ENCODE measurements at regions not wholly inside any gene's neighbourhood (a gene's known extent, or its start where the extent isn't known, plus 50 kb on each side); places are given as distances from the start of the nearest gene placed in this dataset.
"Not testable (repeated sequence)": the region's sequence is repeated elsewhere in the genome, so short reads cannot be mapped to it uniquely, and the experiment has no call there.

DNA sequence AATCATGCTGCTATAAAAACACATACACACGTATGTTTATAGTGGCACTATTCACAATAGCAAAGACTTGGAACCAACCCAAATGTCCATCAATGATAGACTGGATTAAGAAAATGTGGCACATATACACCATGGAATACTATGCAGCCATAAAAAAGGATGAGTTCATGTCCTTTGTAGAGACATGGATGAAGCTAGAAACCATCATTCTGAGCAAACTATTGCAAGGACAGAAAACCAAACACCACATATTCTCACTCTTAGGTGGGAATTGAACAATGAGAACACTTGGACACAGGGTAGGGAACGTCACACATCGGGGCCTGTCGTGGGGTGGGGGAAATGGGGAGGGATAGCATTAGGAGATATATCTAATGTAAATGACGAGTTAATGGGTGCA, 97.1 kb upstream of the PRKCQ start:
- not testable (repeated sequence) for ATAC-seq

DNA sequence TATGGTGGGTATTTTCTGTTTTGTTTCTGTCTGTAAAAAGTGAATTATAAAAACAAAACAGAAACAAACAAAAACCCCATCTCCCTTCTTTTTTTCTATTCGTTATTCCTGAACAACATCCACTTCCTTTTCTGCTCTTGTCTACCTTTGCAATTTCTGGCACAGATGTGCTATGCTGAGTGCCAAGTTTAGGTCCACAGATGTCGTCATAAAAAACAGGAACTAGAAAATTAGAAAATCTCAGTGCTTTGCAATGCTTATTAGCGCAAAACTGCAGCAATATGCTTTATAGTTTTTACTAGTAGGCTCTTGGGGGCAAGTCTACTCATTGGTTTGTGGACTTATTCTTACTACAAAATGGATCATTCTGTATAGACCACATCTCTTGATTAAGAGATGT, 94.2 kb upstream of the PRKCQ start:
- no peak for ATAC-seq

DNA sequence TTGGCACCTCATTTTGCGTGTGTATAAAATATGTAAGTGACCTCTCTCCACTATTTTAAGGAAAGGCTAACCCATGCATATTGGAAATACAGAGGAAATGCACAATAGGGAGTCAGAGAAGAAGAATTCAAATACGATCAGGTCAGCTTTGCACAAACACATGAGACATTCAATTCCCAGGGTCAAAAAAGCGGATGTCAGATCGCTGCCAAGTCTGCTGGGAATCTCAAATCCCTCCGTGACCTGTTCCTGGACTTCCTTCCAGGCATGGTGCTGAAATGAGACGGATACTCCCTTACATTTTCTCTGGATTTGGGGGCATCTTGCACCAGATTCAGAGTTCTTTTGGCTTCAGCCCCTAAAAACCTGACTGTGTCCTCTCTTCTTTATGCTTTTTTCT, 91.9 kb upstream of the PRKCQ start:
- ATAC-seq: no peak

DNA sequence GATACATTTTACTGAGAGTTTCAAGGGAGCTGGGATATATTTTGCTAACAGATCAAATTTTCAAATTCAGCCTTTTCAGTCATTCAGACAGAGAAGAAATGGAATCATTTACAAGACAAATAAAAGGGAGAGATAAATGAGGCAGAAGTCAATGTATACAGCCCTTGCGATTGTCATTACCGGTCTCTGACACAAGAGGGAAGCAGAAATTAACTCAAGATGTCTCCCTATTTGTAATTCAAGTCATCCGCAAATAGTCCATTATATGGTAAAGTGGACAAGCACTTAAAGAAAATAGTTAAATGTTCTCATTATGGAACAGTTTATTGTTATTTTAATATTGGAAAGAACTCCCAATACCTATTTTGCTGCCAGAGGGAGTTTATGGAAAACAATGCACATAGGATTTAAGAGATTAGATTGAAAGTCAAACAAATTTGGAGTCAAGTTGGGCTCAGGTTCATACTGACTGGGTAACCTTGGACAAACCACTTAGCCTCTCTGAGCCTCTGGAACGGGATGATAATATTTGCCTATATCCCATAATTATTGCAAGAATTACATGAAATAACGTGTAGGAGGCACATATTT, 89.3 kb upstream of the PRKCQ start:
- no peak for ATAC-seq

DNA sequence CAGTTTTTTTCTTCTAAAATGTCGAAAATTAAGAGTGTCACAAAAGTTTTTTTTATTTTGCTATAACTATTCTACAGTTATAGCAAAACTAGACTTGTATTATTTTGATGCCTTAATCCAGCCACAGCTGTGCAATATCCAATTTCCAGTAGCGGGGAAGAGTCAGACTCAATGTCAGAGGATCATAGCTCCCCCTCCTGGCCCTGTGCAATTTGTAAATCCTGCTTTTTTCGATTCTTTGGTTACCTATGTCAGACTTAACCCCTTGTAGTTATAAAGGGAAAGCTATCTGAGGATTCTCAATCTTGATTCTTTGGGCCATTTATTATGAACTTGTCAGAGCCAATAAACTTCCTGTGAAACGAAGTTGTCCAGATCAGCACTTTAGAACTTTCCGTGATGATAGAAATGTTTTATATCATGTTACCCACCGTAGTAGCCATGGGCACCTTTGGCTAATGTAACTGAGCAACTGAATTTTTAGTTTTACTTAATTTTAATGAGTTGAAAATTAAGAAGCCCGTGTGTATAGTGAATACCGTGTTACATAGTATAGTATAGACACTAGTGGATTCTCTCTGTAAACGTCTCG, 87.7 kb upstream of the PRKCQ start:
- peak; percentile 34 to 55 for ATAC-seq

DNA sequence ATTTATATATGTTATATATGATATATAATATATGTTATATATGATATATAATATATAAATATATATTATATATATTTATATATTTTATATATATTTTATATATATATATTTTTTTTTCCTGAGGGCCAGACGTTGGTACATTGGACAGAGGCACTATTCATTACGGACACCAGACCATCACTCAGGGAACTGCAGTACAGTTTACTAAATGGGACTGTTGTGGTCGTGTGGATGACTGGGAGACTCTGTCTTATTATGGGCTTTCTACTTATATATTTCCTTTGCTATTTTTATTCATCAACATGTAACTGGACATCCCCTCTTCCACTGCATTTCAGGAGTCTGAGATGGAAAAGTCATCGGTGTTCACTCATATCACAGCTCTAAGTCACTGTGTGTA, 87.1 kb upstream of the PRKCQ start:
- ATAC-seq: no peak

DNA sequence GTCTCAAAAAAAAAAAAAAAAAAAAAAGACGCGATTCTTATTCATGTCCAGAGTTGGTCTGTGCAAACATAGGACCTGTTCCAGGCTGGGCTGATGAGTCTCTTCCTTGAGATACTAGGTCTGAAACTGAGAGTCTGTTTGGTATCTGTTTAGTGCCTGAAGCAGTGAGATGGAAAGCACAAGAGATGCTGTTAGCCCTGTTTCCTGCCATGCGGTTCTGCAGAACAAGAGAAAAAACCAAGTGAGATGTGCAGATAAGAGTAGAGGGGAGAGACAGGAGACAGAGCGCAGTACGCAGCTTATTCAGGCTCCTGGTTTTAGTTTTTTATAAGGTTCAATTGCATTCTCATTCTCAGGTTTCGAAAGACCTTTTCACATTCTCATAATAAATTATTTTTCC, 85.8 kb upstream of the PRKCQ start:
- ATAC-seq: peak; percentile 82 to 88

DNA sequence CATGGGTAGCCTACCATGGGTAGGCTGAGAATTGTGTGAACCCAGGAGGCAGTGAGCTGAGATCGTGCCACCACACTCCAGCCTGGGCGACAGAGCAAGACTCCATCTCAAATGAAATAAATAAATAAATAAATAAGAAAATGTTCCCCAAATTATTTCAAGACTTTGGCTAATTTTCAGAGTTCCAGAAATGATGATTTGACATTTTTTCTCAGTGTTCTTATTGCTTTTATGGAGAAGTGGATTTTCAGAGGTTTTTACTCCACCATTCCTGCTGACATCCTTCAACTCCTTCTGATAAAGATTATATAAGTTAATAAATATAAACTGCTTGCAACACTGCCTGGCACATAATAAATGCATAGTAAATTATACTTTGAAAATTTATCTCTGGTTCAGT, 80.4 kb upstream of the PRKCQ start:
- no peak for ATAC-seq

DNA sequence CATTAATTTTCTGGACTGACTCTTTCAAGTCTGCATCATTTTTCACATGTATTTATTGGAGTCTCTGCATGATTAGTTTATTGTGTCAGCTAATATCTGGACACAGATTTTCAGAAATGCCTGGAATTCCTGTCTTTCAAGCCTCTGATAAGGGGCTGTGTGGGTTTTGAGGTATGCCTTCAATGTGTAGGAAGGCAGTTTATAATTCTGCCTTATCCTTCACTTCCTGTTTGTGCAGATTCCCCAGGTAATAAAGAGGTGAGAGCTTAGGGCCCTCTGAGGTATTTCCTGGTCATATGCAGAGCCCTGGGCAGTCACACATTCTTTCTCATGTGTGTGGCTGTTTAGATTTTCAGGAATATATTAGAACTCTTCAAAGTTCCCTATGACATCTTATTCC, 79.4 kb upstream of the PRKCQ start:
- ATAC-seq: no peak

DNA sequence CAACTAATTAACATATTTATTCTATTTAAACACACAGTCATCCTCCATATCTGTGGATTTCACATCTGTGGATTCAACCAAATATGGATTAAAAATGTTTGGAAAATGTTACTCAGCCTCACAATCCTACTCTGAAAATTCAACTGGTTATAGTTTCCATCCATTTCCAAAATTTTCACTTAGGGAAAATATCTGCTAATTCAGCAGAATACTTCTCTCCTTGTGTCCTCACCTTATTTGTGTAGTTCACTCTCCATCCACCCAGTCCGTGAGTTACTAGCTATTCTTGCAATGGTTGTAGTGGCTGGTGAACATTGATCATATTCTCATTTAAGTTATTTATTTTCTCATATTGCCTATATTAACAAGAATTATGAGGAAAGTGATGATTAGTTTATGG, 77.6 kb upstream of the PRKCQ start:
- no peak for ATAC-seq

DNA sequence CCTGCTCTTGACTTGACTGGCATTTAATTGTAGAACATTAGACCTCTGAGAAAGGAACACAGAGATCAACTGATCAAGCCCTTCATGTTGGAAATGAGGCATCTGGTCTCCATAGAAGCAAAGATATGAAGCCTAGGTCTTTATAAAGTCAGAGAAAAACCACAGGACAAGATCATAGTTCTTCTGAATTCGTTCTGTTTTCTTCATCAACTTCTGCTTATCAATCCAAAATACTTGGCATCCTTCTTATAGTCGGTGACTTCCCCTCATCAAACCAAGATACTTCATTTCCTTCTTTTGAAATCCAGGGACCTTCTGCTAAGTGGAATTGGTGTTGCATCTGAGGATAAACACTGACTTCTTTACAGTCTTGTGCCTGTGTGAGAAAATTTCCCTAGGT, 77.1 kb upstream of the PRKCQ start:
- ATAC-seq: no peak

DNA sequence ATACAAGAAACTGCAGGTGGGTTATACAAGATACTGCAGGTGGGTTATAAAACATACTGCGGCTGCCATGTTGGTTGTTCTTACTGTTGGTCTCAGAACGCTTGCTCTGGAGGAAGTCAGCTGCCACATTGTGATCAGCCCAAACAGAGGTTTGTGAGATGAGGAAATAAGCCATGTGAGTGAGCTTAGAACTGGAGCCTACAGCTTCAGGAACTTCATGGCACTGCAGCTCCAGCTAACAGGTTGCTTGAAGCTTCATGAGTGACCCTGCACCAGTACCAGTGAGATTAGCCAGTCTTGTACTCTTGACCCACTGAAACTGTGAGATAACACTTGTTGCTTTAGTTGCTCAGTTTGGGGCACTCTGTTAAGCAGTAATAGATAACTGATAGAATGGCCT, 74.5 kb upstream of the PRKCQ start:
- no peak for ATAC-seq

DNA sequence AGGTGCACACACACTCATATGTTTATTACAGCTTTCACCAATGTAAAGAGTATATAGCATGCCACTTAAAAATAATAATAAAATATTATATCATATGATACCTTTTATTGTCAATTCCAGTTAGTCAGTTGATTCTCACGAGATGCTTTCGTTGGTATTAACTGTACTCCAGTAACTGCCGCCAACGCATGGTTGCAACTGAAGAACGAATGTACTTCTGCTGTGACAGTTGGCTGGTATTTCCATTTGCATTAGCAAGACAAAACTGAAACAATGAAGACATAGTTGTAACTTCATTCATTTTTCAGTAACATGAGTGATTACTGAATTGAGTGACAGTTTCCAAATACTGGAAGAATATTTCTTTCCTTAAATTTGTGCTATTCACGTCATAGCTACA, 70.5 kb upstream of the PRKCQ start:
- no peak for ATAC-seq

DNA sequence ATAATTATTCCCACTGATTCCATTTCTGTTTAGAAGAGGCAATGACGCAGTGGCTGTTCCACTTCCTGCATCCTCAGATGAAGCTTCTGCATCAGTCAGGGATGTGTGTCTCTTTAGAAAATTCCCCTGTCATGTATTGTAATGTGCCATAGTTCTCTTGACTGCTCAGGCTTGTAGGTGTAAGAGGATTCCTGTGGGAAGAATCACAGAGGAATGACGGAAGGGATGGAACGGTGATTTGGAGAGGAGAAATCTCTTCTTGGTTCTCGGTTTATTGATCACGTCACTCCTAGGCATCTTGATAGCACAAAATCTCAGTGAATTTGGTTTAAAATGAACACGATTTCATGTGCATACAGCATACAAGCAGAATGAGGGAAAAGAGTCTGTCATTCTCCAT, 69.8 kb upstream of the PRKCQ start:
- no peak for ATAC-seq

DNA sequence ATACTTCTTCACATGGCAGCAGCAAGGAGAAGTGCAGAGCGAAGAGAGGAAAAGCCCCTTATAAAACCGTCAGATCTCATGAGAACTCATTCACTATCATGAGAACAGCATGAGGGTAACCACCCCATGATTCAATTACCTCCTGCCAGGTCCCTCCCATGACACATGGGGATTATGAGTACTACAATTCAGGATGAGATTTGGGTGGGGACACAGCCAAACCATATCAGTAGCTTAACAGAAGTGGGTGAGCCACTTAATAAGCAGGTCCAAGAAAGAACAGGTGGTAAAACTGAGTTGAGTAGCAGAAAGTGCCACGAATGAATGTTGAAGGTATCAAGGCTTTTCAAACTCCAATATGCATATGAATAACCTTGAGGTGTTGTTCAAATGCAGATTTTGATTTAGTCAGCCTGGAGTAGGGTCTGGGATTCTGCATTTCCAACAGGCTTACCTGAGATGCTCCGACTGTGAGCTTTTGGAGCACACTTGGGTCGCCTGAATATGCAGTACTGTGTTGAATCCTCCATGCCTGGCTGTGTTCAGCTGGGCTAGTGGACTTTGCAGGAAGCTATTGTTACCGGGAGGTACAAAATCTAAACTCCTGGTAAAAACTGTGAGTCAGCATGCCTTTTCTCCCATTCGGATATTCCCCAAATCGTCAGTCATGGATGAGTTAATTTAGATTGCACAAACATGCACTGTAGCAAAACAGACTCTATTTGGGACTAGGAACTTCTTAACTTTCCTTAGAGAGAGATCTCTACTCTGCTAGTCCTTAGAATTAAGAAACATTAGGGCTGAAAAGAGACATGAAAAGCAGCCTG, 69.0 kb upstream of the PRKCQ start:
- no peak for ATAC-seq

DNA sequence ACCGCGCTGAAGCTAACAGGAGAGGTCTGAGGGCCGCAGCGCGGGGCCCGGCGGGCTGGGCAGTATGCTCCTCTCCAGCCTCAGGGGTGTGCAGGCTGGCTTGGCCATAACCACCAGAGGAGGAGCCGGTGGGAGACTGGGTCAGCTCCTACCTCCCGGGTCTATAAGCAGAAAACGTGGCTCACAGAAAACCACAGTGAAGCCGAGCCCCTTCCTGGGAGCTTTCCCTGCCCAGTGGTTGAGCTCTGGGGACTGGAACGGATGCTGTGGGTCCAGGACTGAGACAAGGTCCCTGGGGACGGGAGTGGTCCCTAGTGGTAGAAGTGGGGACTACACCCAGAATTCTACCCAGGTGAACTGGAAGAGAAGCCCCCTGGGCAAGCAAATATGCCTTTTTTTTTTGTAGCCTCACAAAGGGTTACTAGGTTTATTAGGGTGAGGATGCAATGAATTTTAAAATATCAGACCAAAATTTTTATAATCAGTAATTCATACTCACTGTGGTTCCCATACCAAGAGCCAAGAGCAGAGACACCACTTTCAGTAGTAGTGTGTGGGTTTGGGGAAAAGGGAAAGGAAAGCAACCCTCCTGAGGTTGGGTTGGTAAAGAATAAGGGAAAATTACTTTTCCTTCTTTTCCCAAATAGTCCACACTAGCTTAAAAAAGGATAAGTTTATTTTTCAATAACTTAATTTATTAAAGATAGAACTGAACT, 67.9 kb upstream of the PRKCQ start:
- peak; percentile 73 to 76 for ATAC-seq

DNA sequence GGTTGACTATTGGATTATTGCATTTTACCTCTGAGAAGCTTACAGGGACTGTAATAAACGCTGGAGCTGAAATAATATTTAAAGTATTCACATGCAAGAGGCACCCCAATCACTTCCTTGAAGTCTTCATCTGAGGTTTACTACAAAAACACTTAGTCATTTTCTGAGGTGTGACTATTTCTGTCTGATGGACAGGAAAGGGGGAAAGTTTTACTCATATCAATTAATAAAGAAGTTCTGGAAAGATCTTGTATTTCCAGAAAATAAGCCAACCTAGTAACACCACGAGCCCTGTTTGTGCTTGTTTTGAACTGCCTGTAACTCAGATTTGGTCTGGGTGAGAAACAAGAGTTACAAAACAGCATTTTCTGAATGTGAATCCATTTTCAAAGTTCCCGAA, 63.9 kb upstream of the PRKCQ start:
- ATAC-seq: peak; percentile 68 to 72

DNA sequence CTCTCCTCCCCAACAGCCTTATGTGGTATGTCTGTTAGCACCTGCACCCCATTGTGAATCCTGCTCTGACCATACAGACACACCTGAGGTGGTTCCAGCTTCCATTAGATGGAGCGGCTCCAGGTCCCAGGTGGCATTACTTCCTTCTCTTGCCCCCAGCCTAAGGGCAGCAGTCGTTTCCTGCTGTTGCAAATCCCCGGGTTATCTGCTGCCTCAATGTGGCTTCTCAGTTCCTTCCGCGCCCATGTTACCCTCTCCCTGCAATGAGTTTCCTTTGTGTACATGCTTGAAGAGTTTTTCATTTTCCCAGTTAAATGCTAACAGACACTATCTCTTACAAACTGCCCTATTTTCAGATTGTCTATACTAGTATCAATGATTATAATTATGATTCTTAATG, 62.8 kb upstream of the PRKCQ start:
- ATAC-seq: no peak

DNA sequence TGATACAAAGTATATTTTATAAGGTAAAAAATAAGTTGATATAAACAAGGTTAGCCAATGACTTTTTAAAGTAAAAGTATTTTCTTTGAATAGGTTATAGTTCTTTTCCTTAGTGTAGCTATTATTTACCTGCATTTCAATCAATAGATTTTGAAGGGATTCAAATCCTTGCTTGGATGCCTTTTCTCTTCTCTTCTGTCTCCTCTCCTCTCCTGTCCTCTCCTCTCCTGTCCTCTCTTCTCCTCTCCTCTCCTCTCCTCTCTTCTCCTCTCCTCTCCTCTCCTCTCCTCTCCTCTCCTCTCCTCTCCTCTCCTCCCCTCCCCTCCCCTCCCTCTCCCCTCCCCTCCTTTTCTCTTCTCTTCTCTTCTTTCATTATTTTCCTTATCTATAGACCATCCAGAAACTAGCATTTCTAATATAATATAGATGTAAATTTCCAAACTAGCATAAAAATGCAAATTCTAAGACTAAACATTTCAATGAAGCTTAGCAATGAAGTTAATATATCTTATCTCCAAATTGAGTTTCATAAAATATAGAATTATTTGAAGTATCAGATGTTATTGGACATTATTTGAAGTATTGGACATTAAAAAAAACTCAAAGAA, 60.5 kb upstream of the PRKCQ start:
- ATAC-seq: no peak

DNA sequence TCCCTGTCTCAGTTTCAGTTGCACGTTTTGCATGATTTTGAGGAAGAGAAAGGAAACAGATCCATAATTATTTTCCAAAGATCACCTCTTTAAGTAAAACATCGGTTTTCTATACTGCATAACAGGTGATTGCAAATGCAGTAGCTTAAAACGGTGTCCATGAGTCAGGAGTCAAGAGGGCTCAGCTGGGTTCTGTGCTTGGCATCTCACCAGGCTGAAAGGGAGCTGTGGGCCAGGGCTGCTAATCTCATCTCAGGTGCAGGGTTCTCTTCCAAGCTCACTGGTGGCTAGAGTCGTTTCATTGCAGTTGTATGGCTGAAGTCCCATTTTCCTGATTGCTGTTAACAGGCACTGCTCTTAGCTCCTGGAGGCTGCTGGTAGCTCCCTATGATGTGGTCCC, 57.0 kb upstream of the PRKCQ start:
- ATAC-seq: no peak

DNA sequence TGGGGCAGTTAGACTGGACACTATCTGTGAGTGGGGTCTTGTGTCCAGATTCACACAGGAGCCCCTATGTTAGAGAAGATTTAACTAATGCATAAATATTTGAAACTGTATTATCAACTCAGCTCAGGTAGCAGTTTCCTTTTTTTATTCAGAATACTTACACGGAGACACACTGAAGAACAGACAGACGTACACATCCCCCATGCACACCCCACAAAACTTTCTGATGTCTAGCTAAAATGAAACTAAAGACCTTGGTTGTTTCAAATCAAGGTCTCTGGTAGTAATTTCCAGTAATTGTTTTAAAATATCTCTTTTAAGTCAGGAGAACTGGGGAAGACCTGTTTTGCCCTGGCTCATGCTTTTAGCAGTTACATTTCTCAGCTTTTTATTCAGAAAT, 55.7 kb upstream of the PRKCQ start:
- peak in 1 of 2 donors; percentile 30 for ATAC-seq

Data from activated CD4-positive, CD25-positive, alpha-beta regulatory T cell treated with anti-CD3 and anti-CD28 coated beads, Interleukin-2, amount 50 U/mL, for 24 hours (primary cell).